SK-N-SH treated with all-trans-retinoic acid at 6 μM for 48 hours (cell line): ENCODE measurements at regions not wholly inside any gene's neighbourhood (a gene's known extent, or its start where the extent isn't known, plus 50 kb on each side); places are given as distances from the start of the nearest gene placed in this dataset.

ENCODE experiments used
- RARB ChIP-seq: fragments of 250-450 bp; sonication (Bioruptor Pico); IDR thresholded peaks from 2 replicates; pipeline ENCODE4 v1.8.0; 2021; ENCODE audit warnings: mild to moderate bottlenecking, moderate library complexity
- SNAI2 ChIP-seq: fragments of 250-450 bp; sonication (Bioruptor Pico); IDR thresholded peaks from 2 replicates; pipeline ENCODE4 v1.5.0; 2020; ENCODE audit warnings: mild to moderate bottlenecking, moderate library complexity
- TCF4 ChIP-seq: fragments of 250-450 bp; sonication (Bioruptor Pico); IDR thresholded peaks from 2 replicates; pipeline ENCODE4 v1.8.0; 2021; ENCODE audit warnings: mild to moderate bottlenecking, moderate library complexity, borderline replicate concordance
- ZC3H10 ChIP-seq: fragments of 250-450 bp; sonication (Bioruptor Pico); IDR thresholded peaks from 2 replicates; pipeline ENCODE4 v1.5.1; 2021; ENCODE audit warnings: mild to moderate bottlenecking, moderate library complexity
- ZNF70 ChIP-seq: fragments of 450-650 bp; formaldehyde crosslinking; IDR thresholded peaks from 2 replicates; pipeline ENCODE4 v1.5.0; 2020; ENCODE audit warnings: mild to moderate bottlenecking, moderate library complexity
- ZNF8 ChIP-seq: fragments of 450-650 bp; formaldehyde crosslinking; IDR thresholded peaks from 2 replicates; pipeline ENCODE4 v1.5.0; 2020; ENCODE audit warnings: mild to moderate bottlenecking, moderate library complexity
- TF ChIP-seq, protein P1 (sequence below): fragments of 250-450 bp; sonication (Bioruptor Pico); IDR thresholded peaks from 2 replicates; pipeline ENCODE4 v1.8.0; 2020; ENCODE audit warnings: mild to moderate bottlenecking, moderate library complexity, borderline replicate concordance
- TF ChIP-seq, protein P2 (sequence below): fragments of 250-450 bp; sonication (Bioruptor Pico); IDR thresholded peaks from 2 replicates; pipeline ENCODE4 v1.8.0; 2021; ENCODE audit warnings: low read depth, mild to moderate bottlenecking, moderate library complexity, borderline replicate concordance

DNA sequence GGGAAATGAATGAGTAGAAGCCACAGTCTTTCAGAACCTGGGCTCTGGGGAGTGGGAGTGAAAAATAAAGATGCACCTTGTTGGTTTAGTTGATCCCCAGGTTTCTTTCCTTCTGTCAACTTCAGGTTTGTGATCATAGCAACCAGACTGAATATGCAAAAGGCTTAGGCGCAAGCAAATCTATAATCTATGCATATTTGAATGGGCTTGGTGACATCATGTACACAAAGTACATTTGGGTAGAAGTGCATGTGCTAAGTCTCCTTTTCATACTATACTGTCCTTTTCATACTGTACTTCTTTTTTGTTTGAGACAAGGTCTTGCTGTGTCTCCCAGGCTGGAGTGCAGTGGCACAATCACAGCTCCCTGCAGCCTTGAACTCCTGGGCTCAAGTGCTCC is 132.4 kb upstream of the C2CD4B start:
- TF ChIP-seq ZC3H10 (CRISPR knock-in tag) (no peak), TCF4 (no peak), ZNF70 (CRISPR knock-in tag) (no peak), SNAI2 (no peak), RARB (no peak), ZNF8 (no peak)
- TF ChIP-seq, protein P1, sequence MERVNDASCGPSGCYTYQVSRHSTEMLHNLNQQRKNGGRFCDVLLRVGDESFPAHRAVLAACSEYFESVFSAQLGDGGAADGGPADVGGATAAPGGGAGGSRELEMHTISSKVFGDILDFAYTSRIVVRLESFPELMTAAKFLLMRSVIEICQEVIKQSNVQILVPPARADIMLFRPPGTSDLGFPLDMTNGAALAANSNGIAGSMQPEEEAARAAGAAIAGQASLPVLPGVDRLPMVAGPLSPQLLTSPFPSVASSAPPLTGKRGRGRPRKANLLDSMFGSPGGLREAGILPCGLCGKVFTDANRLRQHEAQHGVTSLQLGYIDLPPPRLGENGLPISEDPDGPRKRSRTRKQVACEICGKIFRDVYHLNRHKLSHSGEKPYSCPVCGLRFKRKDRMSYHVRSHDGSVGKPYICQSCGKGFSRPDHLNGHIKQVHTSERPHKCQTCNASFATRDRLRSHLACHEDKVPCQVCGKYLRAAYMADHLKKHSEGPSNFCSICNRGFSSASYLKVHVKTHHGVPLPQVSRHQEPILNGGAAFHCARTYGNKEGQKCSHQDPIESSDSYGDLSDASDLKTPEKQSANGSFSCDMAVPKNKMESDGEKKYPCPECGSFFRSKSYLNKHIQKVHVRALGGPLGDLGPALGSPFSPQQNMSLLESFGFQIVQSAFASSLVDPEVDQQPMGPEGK (CRISPR knock-in tag) = no peak
- TF ChIP-seq, protein P2, sequence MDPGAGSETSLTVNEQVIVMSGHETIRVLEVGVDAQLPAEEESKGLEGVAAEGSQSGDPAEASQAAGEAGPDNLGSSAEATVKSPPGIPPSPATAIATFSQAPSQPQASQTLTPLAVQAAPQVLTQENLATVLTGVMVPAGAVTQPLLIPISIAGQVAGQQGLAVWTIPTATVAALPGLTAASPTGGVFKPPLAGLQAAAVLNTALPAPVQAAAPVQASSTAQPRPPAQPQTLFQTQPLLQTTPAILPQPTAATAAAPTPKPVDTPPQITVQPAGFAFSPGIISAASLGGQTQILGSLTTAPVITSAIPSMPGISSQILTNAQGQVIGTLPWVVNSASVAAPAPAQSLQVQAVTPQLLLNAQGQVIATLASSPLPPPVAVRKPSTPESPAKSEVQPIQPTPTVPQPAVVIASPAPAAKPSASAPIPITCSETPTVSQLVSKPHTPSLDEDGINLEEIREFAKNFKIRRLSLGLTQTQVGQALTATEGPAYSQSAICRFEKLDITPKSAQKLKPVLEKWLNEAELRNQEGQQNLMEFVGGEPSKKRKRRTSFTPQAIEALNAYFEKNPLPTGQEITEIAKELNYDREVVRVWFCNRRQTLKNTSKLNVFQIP = no peak
